ENCODE measurements at regions not wholly inside any gene's neighbourhood (a gene's known extent, or its start where the extent isn't known, plus 50 kb on each side); places are given as distances from the start of the nearest gene placed in this dataset.

DNA sequence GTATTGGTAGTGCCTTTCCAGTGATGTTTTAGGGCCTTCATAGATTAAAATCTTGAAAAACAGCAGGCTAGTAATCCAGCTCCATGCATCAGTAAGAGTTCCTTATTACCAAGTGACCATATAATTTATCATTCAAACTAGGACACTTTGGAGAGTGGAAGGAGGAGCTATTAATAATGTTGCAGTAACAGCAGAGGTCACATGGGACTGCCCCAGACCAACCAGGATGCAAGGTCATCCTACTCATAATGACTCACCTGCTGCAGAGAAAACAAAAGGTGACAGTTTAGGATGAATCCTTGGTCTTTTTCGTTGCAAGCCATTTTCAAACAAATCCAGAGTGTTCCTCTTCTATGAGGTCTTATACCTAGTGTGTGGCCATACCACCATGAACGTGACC is 187.4 kb downstream of the NUF2 start:
- H3K4me3 Mint-ChIP-seq = no peak overlapping the region
- no peaks in the 10 kb centered on the region for H3K4me1 Mint-ChIP-seq (ENCODE audit: low read depth in 2 of 2)
- H3K9me3 Mint-ChIP-seq = no peaks in the 10 kb centered on the region
- no peaks in the 10 kb centered on the region for H3K27me3 Mint-ChIP-seq
- H3K27ac Mint-ChIP-seq = no peak overlapping the region
- DNase-seq = no peak
- no peak for ATAC-seq (replicated peaks)
- no peaks in the 10 kb centered on the region for H3K36me3 Mint-ChIP-seq (ENCODE audit: insufficient read depth)

DNA sequence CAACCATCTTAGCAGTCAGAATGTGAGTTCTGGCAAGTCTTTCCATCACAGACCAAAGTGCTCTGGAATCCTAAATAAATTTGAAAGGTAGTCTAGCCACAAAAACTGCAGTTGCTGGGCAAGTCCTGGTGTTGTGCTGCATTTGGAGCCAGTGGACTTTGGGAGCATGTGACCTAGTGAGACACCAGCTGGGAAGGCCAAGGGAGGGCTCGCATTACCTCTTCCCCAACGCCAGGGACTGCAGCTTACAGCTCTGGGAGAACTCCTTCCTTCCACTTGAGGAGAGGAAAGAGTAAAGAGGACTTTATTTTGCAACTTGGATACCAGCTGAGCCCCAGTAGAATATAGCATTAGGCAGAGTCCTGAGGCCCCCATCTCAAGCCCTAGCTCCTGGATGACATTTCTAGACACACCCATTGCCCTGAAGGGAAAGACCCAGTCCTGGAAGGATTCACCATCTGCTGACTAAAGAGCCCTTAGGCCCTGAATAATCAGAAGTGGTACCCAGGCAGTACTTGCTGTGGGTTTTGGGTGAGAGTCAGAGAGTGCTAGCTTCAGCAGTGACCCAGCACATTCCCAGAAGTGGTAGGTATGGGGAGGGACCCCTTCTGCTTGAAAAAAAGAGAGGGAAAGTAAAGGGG is 190.7 kb downstream of the NUF2 start:
- Mint-ChIP-seq H3K4me3 (no peak overlapping the region), H3K27me3 (no peaks in the 10 kb centered on the region), H3K4me1 (ENCODE audit: low read depth in 2 of 2) (no peaks in the 10 kb centered on the region), H3K36me3 (ENCODE audit: insufficient read depth) (no peaks in the 10 kb centered on the region), H3K9me3 (peaks cover 0 to 2% of the 10 kb centered on the region in 2 donors), H3K27ac (no peak overlapping the region)
- ATAC-seq (replicated peaks) = no peak
- no peak for DNase-seq

DNA sequence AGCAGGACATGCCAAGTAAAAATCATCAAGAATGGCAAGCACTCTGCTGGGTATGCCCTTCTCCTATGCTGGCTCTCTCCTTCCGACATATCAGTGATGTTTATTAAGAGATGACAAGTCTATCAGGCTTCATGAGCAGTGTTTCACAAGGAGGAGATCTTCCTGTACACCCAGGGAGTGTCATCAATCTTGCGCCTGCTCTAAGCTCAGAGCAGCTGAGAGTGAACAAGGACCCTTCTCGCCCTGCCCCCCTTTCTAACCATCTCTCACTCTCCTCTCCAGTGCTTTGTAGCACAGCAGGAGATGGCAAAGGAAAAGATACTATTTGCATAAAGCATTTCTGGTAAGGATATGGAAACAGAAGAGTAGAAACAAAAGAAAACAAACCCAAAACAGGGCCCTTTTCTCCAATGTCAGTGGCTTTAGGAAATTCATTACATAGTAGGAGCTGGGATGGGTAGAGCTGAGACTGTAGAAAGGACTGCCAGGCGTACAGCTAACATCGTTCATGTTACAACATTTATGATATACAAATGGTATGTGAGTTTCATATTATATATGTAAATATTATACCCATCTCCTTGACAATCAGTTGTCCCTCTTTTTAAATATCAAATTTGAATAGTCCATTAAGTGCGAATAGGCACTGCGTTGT is 201.7 kb downstream of the NUF2 start:
- Mint-ChIP-seq H3K27ac (no peak overlapping the region), H3K36me3 (ENCODE audit: insufficient read depth) (no peaks in the 10 kb centered on the region), H3K4me3 (no peak overlapping the region), H3K9me3 (no peaks in the 10 kb centered on the region), H3K4me1 (ENCODE audit: low read depth in 2 of 2) (no peaks in the 10 kb centered on the region), H3K27me3 (no peaks in the 10 kb centered on the region)
- DNase-seq = no peak
- no peak for ATAC-seq (replicated peaks)

- ATAC-seq (replicated peaks) (no peak), DNase-seq (no peak)
- H3K4me1 Mint-ChIP-seq (ENCODE audit: low read depth in 2 of 2) = no peaks in the 10 kb centered on the region
- H3K27me3 Mint-ChIP-seq = peaks cover 0 to 4% of the 10 kb centered on the region in 2 donors
- no peak overlapping the region for H3K27ac Mint-ChIP-seq
- no peak overlapping the region for H3K4me3 Mint-ChIP-seq
- H3K9me3 Mint-ChIP-seq = peaks cover 2 to 6% of the 10 kb centered on the region in 2 donors
- no peaks in the 10 kb centered on the region for H3K36me3 Mint-ChIP-seq (ENCODE audit: insufficient read depth)
Measured at GRCh38 chr1:163528710-163529348, 207.1 kb downstream of the NUF2 start.

- Mint-ChIP-seq H3K36me3 (ENCODE audit: insufficient read depth) (no peaks in the 10 kb centered on the region), H3K27ac (no peak overlapping the region), H3K4me3 (no peak overlapping the region), H3K9me3 (peaks cover 2 to 6% of the 10 kb centered on the region in 2 donors), H3K4me1 (ENCODE audit: low read depth in 2 of 2) (no peaks in the 10 kb centered on the region), H3K27me3 (peaks cover 0 to 5% of the 10 kb centered on the region in 2 donors)
- DNase-seq (no peak), ATAC-seq (replicated peaks) (no peak)
Measured at GRCh38 chr1:163531345-163531744, 209.6 kb downstream of the NUF2 start.

GRCh38 chr1:163535401-163535800 is 213.6 kb downstream of the NUF2 start:
- peaks cover 0 to 5% of the 10 kb centered on the region in 2 donors for H3K27me3 Mint-ChIP-seq
- no peaks in the 10 kb centered on the region for H3K36me3 Mint-ChIP-seq (ENCODE audit: insufficient read depth)
- H3K4me3 Mint-ChIP-seq = no peak overlapping the region
- no peak for DNase-seq
- no peak for ATAC-seq (replicated peaks)
- H3K27ac Mint-ChIP-seq = no peak overlapping the region
- peaks cover 2 to 6% of the 10 kb centered on the region in 2 donors for H3K9me3 Mint-ChIP-seq
- H3K4me1 Mint-ChIP-seq (ENCODE audit: low read depth in 2 of 2) = no peaks in the 10 kb centered on the region

- H3K4me3 Mint-ChIP-seq = no peak overlapping the region
- no peaks in the 10 kb centered on the region for H3K4me1 Mint-ChIP-seq (ENCODE audit: low read depth in 2 of 2)
- ATAC-seq (replicated peaks) (no peak), DNase-seq (no peak)
- peaks cover 2 to 6% of the 10 kb centered on the region in 2 donors for H3K9me3 Mint-ChIP-seq
- H3K36me3 Mint-ChIP-seq (ENCODE audit: insufficient read depth) = no peaks in the 10 kb centered on the region
- H3K27ac Mint-ChIP-seq = no peak overlapping the region
- peaks cover 0 to 5% of the 10 kb centered on the region in 2 donors for H3K27me3 Mint-ChIP-seq
Measured at GRCh38 chr1:163535807-163536206, 214.1 kb downstream of the NUF2 start.

DNA sequence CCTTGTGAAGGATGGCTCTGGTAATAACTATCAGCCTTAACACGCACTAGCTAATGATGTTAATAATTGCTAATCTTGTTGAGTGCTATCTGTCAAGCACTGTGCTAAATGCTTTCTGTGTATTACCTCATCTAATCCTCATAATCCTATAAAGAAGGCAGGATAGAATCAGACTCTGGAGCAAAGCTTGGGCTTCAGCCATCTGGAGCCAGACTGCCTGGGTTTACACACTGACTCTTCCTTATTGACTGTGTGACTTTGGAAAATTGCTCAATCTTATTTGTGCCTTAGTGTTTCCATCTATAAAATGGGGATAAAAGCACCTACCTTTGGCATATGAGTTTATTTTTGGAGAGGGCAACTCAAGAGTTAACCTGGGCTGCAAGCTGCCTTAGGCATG is 216.1 kb downstream of the NUF2 start:
- H3K4me1 Mint-ChIP-seq (ENCODE audit: low read depth in 2 of 2) = no peaks in the 10 kb centered on the region
- no peak overlapping the region for H3K4me3 Mint-ChIP-seq
- DNase-seq (no peak), ATAC-seq (replicated peaks) (no peak)
- H3K9me3 Mint-ChIP-seq = peaks cover under 1 to 2% of the 10 kb centered on the region in 2 donors
- H3K27me3 Mint-ChIP-seq = peaks cover 0 to 5% of the 10 kb centered on the region in 2 donors
- no peaks in the 10 kb centered on the region for H3K36me3 Mint-ChIP-seq (ENCODE audit: insufficient read depth)
- H3K27ac Mint-ChIP-seq = no peak overlapping the region

- ATAC-seq (replicated peaks) = no peak
- no peak overlapping the region for H3K27ac Mint-ChIP-seq
- peaks cover 0 to 2% of the 10 kb centered on the region in 2 donors for H3K9me3 Mint-ChIP-seq
- no peak overlapping the region for H3K4me3 Mint-ChIP-seq
- no peaks in the 10 kb centered on the region for H3K36me3 Mint-ChIP-seq (ENCODE audit: insufficient read depth)
- H3K4me1 Mint-ChIP-seq (ENCODE audit: low read depth in 2 of 2) = no peaks in the 10 kb centered on the region
- DNase-seq = no peak
- H3K27me3 Mint-ChIP-seq = peaks cover 0 to 3% of the 10 kb centered on the region in 2 donors
Measured at GRCh38 chr1:163538667-163539066, 216.9 kb downstream of the NUF2 start.

- no peak for DNase-seq
- Mint-ChIP-seq H3K4me3 (no peak overlapping the region), H3K36me3 (ENCODE audit: insufficient read depth) (no peaks in the 10 kb centered on the region), H3K27me3 (no peaks in the 10 kb centered on the region), H3K27ac (no peak overlapping the region), H3K9me3 (peaks cover 0 to 2% of the 10 kb centered on the region in 2 donors), H3K4me1 (ENCODE audit: low read depth in 2 of 2) (no peaks in the 10 kb centered on the region)
- no peak for ATAC-seq (replicated peaks)
Measured at GRCh38 chr1:163540727-163541126, 219.0 kb downstream of the NUF2 start.

GRCh38 chr1:163544441-163544840 is 222.7 kb downstream of the NUF2 start:
- ATAC-seq (replicated peaks) (no peak), DNase-seq (no peak)
- H3K27me3 Mint-ChIP-seq = no peaks in the 10 kb centered on the region
- H3K4me3 Mint-ChIP-seq = no peak overlapping the region
- H3K36me3 Mint-ChIP-seq (ENCODE audit: insufficient read depth) = no peaks in the 10 kb centered on the region
- peaks cover 0 to 3% of the 10 kb centered on the region in 2 donors for H3K9me3 Mint-ChIP-seq
- no peaks in the 10 kb centered on the region for H3K4me1 Mint-ChIP-seq (ENCODE audit: low read depth in 2 of 2)
- H3K27ac Mint-ChIP-seq = no peak overlapping the region

GRCh38 chr1:163558162-163558561 is 236.4 kb downstream of the NUF2 start:
- no peak for ATAC-seq (replicated peaks)
- no peaks in the 10 kb centered on the region for H3K36me3 Mint-ChIP-seq (ENCODE audit: insufficient read depth)
- H3K27ac Mint-ChIP-seq = no peak overlapping the region
- no peak for DNase-seq
- H3K9me3 Mint-ChIP-seq = peaks cover 0 to 11% of the 10 kb centered on the region in 2 donors
- no peak overlapping the region for H3K4me3 Mint-ChIP-seq
- H3K27me3 Mint-ChIP-seq = no peaks in the 10 kb centered on the region
- no peaks in the 10 kb centered on the region for H3K4me1 Mint-ChIP-seq (ENCODE audit: low read depth in 2 of 2)

GRCh38 chr1:163561580-163562295 is 240.0 kb downstream of the NUF2 start:
- ATAC-seq (replicated peaks) (no peak), DNase-seq (no peak)
- Mint-ChIP-seq H3K27ac (no peak overlapping the region), H3K27me3 (no peaks in the 10 kb centered on the region), H3K36me3 (ENCODE audit: insufficient read depth) (no peaks in the 10 kb centered on the region), H3K4me3 (no peak overlapping the region), H3K4me1 (ENCODE audit: low read depth in 2 of 2) (no peaks in the 10 kb centered on the region), H3K9me3 (peaks cover 0 to 13% of the 10 kb centered on the region in 2 donors)
